H1 (cell line): ENCODE measurements at regions not wholly inside any gene's neighbourhood (a gene's known extent, or its start where the extent isn't known, plus 50 kb on each side); places are given as distances from the start of the nearest gene placed in this dataset.

ENCODE experiments used
- CTCF ChIA-PET: fragments of 300-600 bp; sonication (Branson Sonifier 250); formaldehyde crosslinking; loops from one replicate; lab custom pipeline; 2021; ENCODE audit not compliant: partially characterized antibody; lab: Charles Lee
- POLR2A ChIA-PET: fragments of 300-600 bp; sonication (Branson Sonifier 250); formaldehyde crosslinking; loops from one replicate; lab custom pipeline; 2021; ENCODE audit warnings: inconsistent platforms; ENCODE audit not compliant: partially characterized antibody; lab: Charles Lee
- DNase-seq, 2 experiments: peaks; one replicate each; pipeline versions ENCODE4 v3.0.0 to v3.0.0-alpha.2; 2010 to 2022; ENCODE audit warnings: low spot score in 2 of 2, low read depth in 1 of 2, mixed read lengths in 1 of 2
- FAIRE-seq: peaks from 2 replicates; lab custom pipeline; 2011; peaks lifted over from hg19 to GRCh38; lab: Jason Lieb, UNC
- H2AFZ ChIP-seq: 2 replicates; pipeline ENCODE4 v1.8.1; 2012; ENCODE audit warnings: low read length, inconsistent platforms
- H2AK5ac ChIP-seq: 2 replicates; pipeline ENCODE4 v1.6.1; 2013; ENCODE audit warnings: low read depth, low read length
- H2BK120ac ChIP-seq: replicated peaks from 2 replicates; pipeline ENCODE3; 2013; ENCODE audit warnings: low read depth, low read length, inconsistent platforms
- H2BK12ac ChIP-seq: 2 replicates; pipeline ENCODE4 v1.6.1; 2013; ENCODE audit warnings: low read depth, low read length
- H2BK15ac ChIP-seq: 2 replicates; pipeline ENCODE4 v1.6.1; 2013; ENCODE audit warnings: low read length
- H2BK20ac ChIP-seq: 2 replicates; pipeline ENCODE4 v1.6.1; 2013; ENCODE audit warnings: low read length
- H2BK5ac ChIP-seq: 2 replicates; pipeline ENCODE4 v1.6.1; 2013; ENCODE audit warnings: low read depth, low read length
- H3K14ac ChIP-seq: 2 replicates; pipeline ENCODE4 v1.6.1; 2013; ENCODE audit warnings: inconsistent platforms; ENCODE audit not compliant: insufficient read length
- H3K18ac ChIP-seq: 2 replicates; pipeline ENCODE4 v1.6.1; 2013; ENCODE audit warnings: low read length; ENCODE audit errors: extremely low read depth
- H3K23ac ChIP-seq: 2 replicates; pipeline ENCODE4 v1.6.1; 2013; ENCODE audit warnings: inconsistent platforms; ENCODE audit not compliant: insufficient read length
- H3K23me2 ChIP-seq: 2 replicates; pipeline ENCODE4 v1.6.1; 2013; ENCODE audit warnings: low read depth, low read length
- H3K27ac ChIP-seq: 2 replicates; pipeline ENCODE4 v1.6.1; 2011; ENCODE audit warnings: low read depth, low read length, inconsistent platforms
- H3K27me3 ChIP-seq, 4 experiments: replicated peaks in 1 of 4; 1 replicate in 1 of 4; 2 replicates in 3 of 4; pipeline versions ENCODE4 v1.6.1 to v1.8.1; 2011 to 2013; ENCODE audit warnings: low read length in 3 of 4, mild to moderate bottlenecking in 3 of 4, inconsistent platforms in 2 of 4, mixed read lengths in 2 of 4, moderate library complexity in 1 of 4; ENCODE audit not compliant: control insufficient read depth in 3 of 4, insufficient read depth in 3 of 4; ENCODE audit errors: extremely low read depth in 1 of 4
- H3K36me3 ChIP-seq, 4 experiments: 2 replicates each; pipeline versions ENCODE4 v1.6.1 to v1.8.1; 2011 to 2013; ENCODE audit warnings: mild to moderate bottlenecking in 4 of 4, low read length in 3 of 4, moderate library complexity in 2 of 4, control low read depth in 1 of 4, inconsistent platforms in 1 of 4; ENCODE audit not compliant: insufficient read depth in 4 of 4, control insufficient read depth in 2 of 4
- H3K4ac ChIP-seq: replicated peaks from 2 replicates; pipeline ENCODE3; 2013; ENCODE audit warnings: low read length, low read depth, mixed read lengths, inconsistent platforms; ENCODE audit not compliant: insufficient read length
- H3K4me1 ChIP-seq, 4 experiments: replicated peaks in 1 of 4; 1 replicate in 1 of 4; 2 replicates in 3 of 4; pipeline versions ENCODE4 v1.6.1 to v1.8.1; 2011 to 2013; ENCODE audit warnings: low read length in 3 of 4, inconsistent platforms in 2 of 4, mixed read lengths in 1 of 4; ENCODE audit not compliant: insufficient read depth in 4 of 4, control insufficient read depth in 3 of 4
- H3K4me2 ChIP-seq, 2 experiments: 2 replicates each; pipeline versions ENCODE4 v1.6.1 to v1.8.1; 2011 to 2013; ENCODE audit warnings: low read depth in 2 of 2, low read length in 2 of 2, control low read depth in 1 of 2, inconsistent platforms in 1 of 2, mild to moderate bottlenecking in 1 of 2; ENCODE audit not compliant: insufficient read depth in 1 of 2
- H3K4me3 ChIP-seq, 4 experiments: fragments of 200-600, 300-600 bp in 1 of 4; sonication (generic), shearing (Covaris generic), sonication (Bioruptor Twin) in 1 of 4; 2 replicates each; pipeline versions ENCODE4 v1.5.1 to v1.8.1; 2011 to 2016; ENCODE audit warnings: low read length in 4 of 4, low read depth in 3 of 4, control low read depth in 2 of 4, inconsistent platforms in 2 of 4, mild to moderate bottlenecking in 2 of 4, mixed read lengths in 1 of 4, moderate library complexity in 1 of 4; ENCODE audit not compliant: insufficient read depth in 2 of 4; ENCODE audit errors: extremely low read depth in 1 of 4
- H3K56ac ChIP-seq: replicated peaks from 2 replicates; pipeline ENCODE3; 2013; ENCODE audit warnings: low read depth, mild to moderate bottlenecking, mixed read lengths, low read length, inconsistent platforms; ENCODE audit not compliant: insufficient read length
- H3K79me1 ChIP-seq: 2 replicates; pipeline ENCODE4 v1.6.1; 2013; ENCODE audit warnings: low read depth, low read length, control low read depth
- H3K79me2 ChIP-seq, 2 experiments: 2 replicates each; pipeline versions ENCODE4 v1.6.1 to v1.8.1; 2012 to 2013; ENCODE audit warnings: low read length in 2 of 2, mild to moderate bottlenecking in 2 of 2, inconsistent platforms in 1 of 2; ENCODE audit not compliant: insufficient read depth in 2 of 2, control insufficient read depth in 1 of 2
- H3K9ac ChIP-seq, 4 experiments: replicated peaks in 1 of 4; 1 replicate in 1 of 4; 2 replicates in 3 of 4; pipeline versions ENCODE4 v1.6.1 to v1.8.1; 2011 to 2013; ENCODE audit warnings: low read depth in 3 of 4, low read length in 3 of 4, control low read depth in 2 of 4, mild to moderate bottlenecking in 2 of 4, moderate library complexity in 2 of 4, inconsistent platforms in 1 of 4; ENCODE audit errors: extremely low read depth in 1 of 4
- H3K9me3 ChIP-seq, 2 experiments: 2 replicates each; pipeline versions ENCODE4 v1.6.1 to v1.8.1; 2012 to 2013; ENCODE audit warnings: mild to moderate bottlenecking in 2 of 2, moderate library complexity in 2 of 2, control low read depth in 1 of 2, inconsistent platforms in 1 of 2, low read depth in 1 of 2, low read length in 1 of 2, mixed read lengths in 1 of 2; ENCODE audit not compliant: insufficient read depth in 2 of 2
- H4K20me1 ChIP-seq, 2 experiments: replicated peaks in 1 of 2; 2 replicates each; pipeline versions ENCODE3 to v1.8.1; 2011 to 2013; ENCODE audit warnings: inconsistent platforms in 2 of 2, low read length in 2 of 2, mild to moderate bottlenecking in 1 of 2; ENCODE audit not compliant: insufficient read depth in 2 of 2, control insufficient read depth in 1 of 2
- H4K5ac ChIP-seq: 2 replicates; pipeline ENCODE4 v1.6.1; 2013; ENCODE audit warnings: low read length, low read depth, mixed read lengths, inconsistent platforms; ENCODE audit not compliant: insufficient read length
- H4K8ac ChIP-seq: 2 replicates; pipeline ENCODE4 v1.8.0; 2013; ENCODE audit warnings: mild to moderate bottlenecking, moderate library complexity, low read length, inconsistent platforms; ENCODE audit not compliant: insufficient read depth; ENCODE audit errors: extremely low read depth
- H4K91ac ChIP-seq: replicated peaks from 2 replicates; pipeline ENCODE3; 2013; ENCODE audit warnings: low read length, mixed read lengths, inconsistent platforms; ENCODE audit not compliant: insufficient read length
- CEBPB ChIP-seq: IDR thresholded peaks from 2 replicates; pipeline ENCODE4 v1.6.1; 2012; ENCODE audit warnings: low read depth, low read length
- HDAC6 ChIP-seq: IDR thresholded peaks from one replicate; pipeline ENCODE4 v1.7.1; 2012; ENCODE audit warnings: low read depth, mild to moderate bottlenecking, inconsistent platforms, low read length, moderate library complexity
- KDM1A ChIP-seq: fragments of 200-600, 300-600 bp; sonication (generic); IDR thresholded peaks from 2 replicates; pipeline ENCODE4 v1.7.1; 2016; ENCODE audit warnings: mild to moderate bottlenecking, low read length, borderline replicate concordance
- PHF8 ChIP-seq: fragments of 200-600 bp; sonication (generic); conservative IDR thresholded peaks from 2 replicates; pipeline ENCODE4 v1.7.1; 2012; ENCODE audit warnings: low read depth, mild to moderate bottlenecking, inconsistent platforms, low read length, moderate library complexity
- RFX5 ChIP-seq: IDR thresholded peaks from 2 replicates; pipeline ENCODE4 v1.6.1; 2011; ENCODE audit warnings: low read depth, low read length, improper control_type of control experiment, borderline replicate concordance
- SIN3A ChIP-seq, 2 experiments: IDR thresholded peaks in 1 of 2; conservative IDR thresholded peaks in 1 of 2; 2 replicates each; pipeline ENCODE4 v1.6.1; 2011 to 2012; ENCODE audit warnings: low read length in 2 of 2, improper control_type of control experiment in 1 of 2, low read depth in 1 of 2, mild to moderate bottlenecking in 1 of 2
- SIRT6 ChIP-seq: IDR thresholded peaks from one replicate; pipeline ENCODE4 v1.7.1; 2012; ENCODE audit warnings: low read length, inconsistent platforms
- SP1 ChIP-seq: IDR thresholded peaks from 2 replicates; pipeline ENCODE4 v1.6.1; 2011; ENCODE audit warnings: low read depth, low read length
- TBP ChIP-seq: IDR thresholded peaks from 2 replicates; pipeline ENCODE4 v1.6.1; 2011; ENCODE audit warnings: low read depth, low read length, improper control_type of control experiment
- TCF12 ChIP-seq: IDR thresholded peaks from 2 replicates; pipeline ENCODE4 v1.6.1; 2011; ENCODE audit warnings: low read depth, mild to moderate bottlenecking, low read length
- WGBS, 2 experiments: shearing (Covaris generic) in 1 of 2; methylation state at CpG; one replicate each; pipeline versions ENCODE4 v1.1.6 to v1.1.7; 2013 to 2015; ENCODE audit warnings: low lambda C conversion rate in 2 of 2, mixed read lengths in 2 of 2, inconsistent platforms in 1 of 2, low coverage in 1 of 2, missing lambda C conversion rate in 1 of 2; ENCODE audit not compliant: insufficient replicate concordance in 2 of 2, insufficient coverage in 1 of 2, insufficient read length in 1 of 2; ENCODE audit errors: extremely low coverage in 1 of 2, missing lambda C conversion rate in 1 of 2; 5-methylcytosine and 5-hydroxymethylcytosine counted together

- TF ChIP-seq KDM1A, result no peak
Measured at GRCh38 chr4:133081246-133081645, 67.8 kb upstream of the PCDH10 start (continued).

- no peaks in the 10 kb centered on the region for H3K36me3 ChIP-seq
- no peak overlapping the region for H3K18ac ChIP-seq
- no peak overlapping the region for H3K4me3 ChIP-seq
- ChIA-PET CTCF (no interaction called here), POLR2A (no interaction called here)
- no peak overlapping the region for H3K4me2 ChIP-seq
- H2AFZ ChIP-seq, result no peak overlapping the region
- H3K14ac ChIP-seq, result no peak overlapping the region
- no peaks in the 10 kb centered on the region for H3K4me1 ChIP-seq
- H3K9ac ChIP-seq, result no peak overlapping the region
- no peaks in the 10 kb centered on the region for H3K79me1 ChIP-seq
- FAIRE-seq (no peak), DNase-seq (no peak)
- H4K20me1 ChIP-seq, result no peaks in the 10 kb centered on the region
- H4K91ac ChIP-seq, result no peak overlapping the region
- H2BK5ac ChIP-seq, result no peak overlapping the region
- H2BK120ac ChIP-seq, result no peak overlapping the region
- H4K8ac ChIP-seq, result no peak overlapping the region
- no peak overlapping the region for H3K27ac ChIP-seq
- H2BK20ac ChIP-seq, result no peak overlapping the region
- H3K23me2 ChIP-seq, result no peaks in the 10 kb centered on the region
- no peak overlapping the region for H3K23ac ChIP-seq
- H3K9me3 ChIP-seq, result no peaks in the 10 kb centered on the region
- no peak overlapping the region for H3K56ac ChIP-seq
- H3K27me3 ChIP-seq, result peaks cover 0 to 1% (median 0%) of the 10 kb centered on the region in 4 experiments; a peak in 1 of 7 replicates
- 86% methylated on average over 1 of the region's 1 CpG; no CpG with 5 or more reads in 1 of the 2 experiments for WGBS, 2 experiments
- no peak overlapping the region for H4K5ac ChIP-seq
- H3K4ac ChIP-seq, result no peak overlapping the region
- H2BK15ac ChIP-seq, result no peak overlapping the region
- no peak overlapping the region for H2BK12ac ChIP-seq
- TF ChIP-seq TBP (no peak), SIRT6 (no peak), HDAC6 (no peak), TCF12 (no peak), CEBPB (no peak), RFX5 (no peak), SP1 (no peak), PHF8 (no peak), SIN3A (conservative IDR thresholded peaks at IDR 0.05 in 1 of 2, IDR thresholded peaks at IDR 0.05 in 1 of 2; ENCODE audit: low read depth in 1 of 2, low read length in 2 of 2) (no peak)
- TF ChIP-seq, all 59 proteins: peak for 0
- H2AK5ac ChIP-seq, result no peak overlapping the region
- H3K79me2 ChIP-seq, result no peaks in the 10 kb centered on the region
Measured at GRCh38 chr4:133084421-133084820, 64.7 kb upstream of the PCDH10 start.
